Panc1 (cell line): ENCODE measurements at regions not wholly inside any gene's neighbourhood (a gene's known extent, or its start where the extent isn't known, plus 50 kb on each side); places are given as distances from the start of the nearest gene placed in this dataset.
A peak's percentile ranks its signal among the peaks of the same experiment; 100 is the strongest.

Experiments used
- ATAC-seq: fragments of 200-7000 bp; cut with Tn5 transposase; 2 replicates; pipeline ENCODE4 v1.9.1; 2020; ENCODE audit warnings: mild to moderate bottlenecking, moderate library complexity
- BruUV-seq: library from RNA; stranded (reverse); fragments of 400-500 nt; replicated peaks from 2 replicates; lab custom pipeline; 2021; lab: Mats Ljungman, UMichigan
- CTCF ChIA-PET: fragments of 300-600 bp; sonication (Branson Sonifier 250); formaldehyde crosslinking; loops from one replicate; lab custom pipeline; 2022; ENCODE audit warnings: antibody characterized with exemption; lab: Charles Lee
- POLR2A ChIA-PET: fragments of 300-600 bp; sonication (Branson Sonifier 250); formaldehyde crosslinking; loops from one replicate; lab custom pipeline; 2022; ENCODE audit warnings: antibody characterized with exemption; lab: Charles Lee
- DNase-seq: peaks from one replicate; pipeline ENCODE4 v3.0.0-alpha.2; 2010; ENCODE audit warnings: low read depth, low spot score
- H3K27ac ChIP-seq: 2 replicates; pipeline ENCODE4 v1.5.1; 2011; ENCODE audit warnings: mild to moderate bottlenecking, low read length, inconsistent platforms
- H3K27me3 ChIP-seq: fragments of 200-500 bp; sonication (Bioruptor generic); 2 replicates; pipeline ENCODE4 v1.6.0; 2014; ENCODE audit warnings: low read length, inconsistent platforms; ENCODE audit not compliant: control insufficient read depth, insufficient read depth
- H3K36me3 ChIP-seq: fragments of 200-500 bp; sonication (Bioruptor generic); 2 replicates; pipeline ENCODE4 v1.5.1; 2014; ENCODE audit warnings: inconsistent platforms, mild to moderate bottlenecking, low read length, moderate library complexity; ENCODE audit not compliant: control insufficient read depth, insufficient read depth
- H3K4me1 ChIP-seq: 2 replicates; pipeline ENCODE4 v1.5.1; 2011; ENCODE audit warnings: inconsistent platforms, mild to moderate bottlenecking, low read length, moderate library complexity; ENCODE audit not compliant: control insufficient read depth, insufficient read depth
- H3K4me3 ChIP-seq, 2 experiments: 2 replicates each; pipeline ENCODE4 v1.5.1; 2011 to 2012; ENCODE audit warnings: low read depth in 2 of 2, low read length in 2 of 2, mild to moderate bottlenecking in 2 of 2, inconsistent platforms in 1 of 2, moderate library complexity in 1 of 2
- H3K9me3 ChIP-seq: fragments of 200-500 bp; sonication (Bioruptor generic); 2 replicates; pipeline ENCODE4 v1.5.1; 2014; ENCODE audit warnings: low read depth, mild to moderate bottlenecking, inconsistent platforms, low read length, moderate library complexity; ENCODE audit not compliant: control insufficient read depth, insufficient read depth
- POLR2AphosphoS5 ChIP-seq: IDR thresholded peaks from 2 replicates; pipeline ENCODE4 v1.6.1; 2012; ENCODE audit warnings: mild to moderate bottlenecking, low read depth, low read length, moderate library complexity
- SIN3A ChIP-seq: IDR thresholded peaks from 2 replicates; pipeline ENCODE4 v1.6.1; 2012; ENCODE audit warnings: low read depth, mild to moderate bottlenecking, low read length, moderate library complexity, borderline replicate concordance; ENCODE audit not compliant: insufficient read depth
- TCF7L2 ChIP-seq: IDR thresholded peaks from 2 replicates; pipeline ENCODE4 v1.6.1; 2011; ENCODE audit warnings: mild to moderate bottlenecking, low read depth, low read length, inconsistent platforms
- in situ Hi-C: cut with HindIII; loops from 2 replicates; pipeline ENCODE4 v1.10.0; 2016; ENCODE audit warnings: low sequenced_read_pairs, low pct_unique_long_range_greater_than_20kb
- intact Hi-C: fragments of 100-400 bp; cut with micrococcal nuclease; formaldehyde crosslinking; loops from one replicate; pipeline ENCODE4 v1.10.0; 2022; ENCODE audit not compliant: unreplicated experiment
- TF ChIP-seq, protein P1 (sequence below), 2 experiments: IDR thresholded peaks; 2 replicates each; pipeline ENCODE4 v1.6.1; 2011 to 2012; ENCODE audit warnings: low read depth in 2 of 2, control low read depth in 1 of 2, low read length in 1 of 2, mild to moderate bottlenecking in 1 of 2, moderate library complexity in 1 of 2; ENCODE audit not compliant: insufficient read depth in 1 of 2
- TF ChIP-seq, protein P2 (sequence below): fragments of 450-650 bp; IDR thresholded peaks from 2 replicates; pipeline ENCODE4 v1.5.1; 2017; ENCODE audit warnings: mild to moderate bottlenecking

DNA sequence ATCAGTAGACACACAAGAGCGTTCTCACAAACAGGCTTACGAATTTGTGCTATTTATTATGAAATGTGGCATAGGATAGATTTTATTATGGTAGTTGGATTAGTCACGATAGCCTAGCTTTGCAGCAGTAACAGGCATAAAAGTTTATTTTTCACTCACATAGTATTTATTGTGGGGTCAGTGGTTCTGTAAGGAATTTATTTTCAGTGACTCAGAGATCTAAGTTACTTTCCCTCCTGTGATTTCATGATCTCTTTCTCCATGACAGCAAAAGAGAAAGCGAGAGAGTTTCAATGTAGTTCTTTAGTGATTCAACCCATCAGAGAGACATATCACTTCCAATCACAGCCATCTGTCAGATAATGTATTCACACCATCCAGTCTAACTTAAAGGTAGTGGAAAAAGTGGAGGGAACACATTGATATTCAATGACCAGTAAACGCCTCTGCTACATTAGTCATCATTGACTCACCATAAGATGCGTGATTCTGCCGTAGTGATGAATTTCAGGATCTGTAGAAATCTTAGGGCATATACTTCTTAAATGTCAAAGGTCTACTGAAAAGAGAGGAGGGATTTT lies 605.5 kb downstream of the HDGFL1 start:
- no peaks in the 10 kb centered on the region for H3K36me3 ChIP-seq
- TF ChIP-seq, protein P1, sequence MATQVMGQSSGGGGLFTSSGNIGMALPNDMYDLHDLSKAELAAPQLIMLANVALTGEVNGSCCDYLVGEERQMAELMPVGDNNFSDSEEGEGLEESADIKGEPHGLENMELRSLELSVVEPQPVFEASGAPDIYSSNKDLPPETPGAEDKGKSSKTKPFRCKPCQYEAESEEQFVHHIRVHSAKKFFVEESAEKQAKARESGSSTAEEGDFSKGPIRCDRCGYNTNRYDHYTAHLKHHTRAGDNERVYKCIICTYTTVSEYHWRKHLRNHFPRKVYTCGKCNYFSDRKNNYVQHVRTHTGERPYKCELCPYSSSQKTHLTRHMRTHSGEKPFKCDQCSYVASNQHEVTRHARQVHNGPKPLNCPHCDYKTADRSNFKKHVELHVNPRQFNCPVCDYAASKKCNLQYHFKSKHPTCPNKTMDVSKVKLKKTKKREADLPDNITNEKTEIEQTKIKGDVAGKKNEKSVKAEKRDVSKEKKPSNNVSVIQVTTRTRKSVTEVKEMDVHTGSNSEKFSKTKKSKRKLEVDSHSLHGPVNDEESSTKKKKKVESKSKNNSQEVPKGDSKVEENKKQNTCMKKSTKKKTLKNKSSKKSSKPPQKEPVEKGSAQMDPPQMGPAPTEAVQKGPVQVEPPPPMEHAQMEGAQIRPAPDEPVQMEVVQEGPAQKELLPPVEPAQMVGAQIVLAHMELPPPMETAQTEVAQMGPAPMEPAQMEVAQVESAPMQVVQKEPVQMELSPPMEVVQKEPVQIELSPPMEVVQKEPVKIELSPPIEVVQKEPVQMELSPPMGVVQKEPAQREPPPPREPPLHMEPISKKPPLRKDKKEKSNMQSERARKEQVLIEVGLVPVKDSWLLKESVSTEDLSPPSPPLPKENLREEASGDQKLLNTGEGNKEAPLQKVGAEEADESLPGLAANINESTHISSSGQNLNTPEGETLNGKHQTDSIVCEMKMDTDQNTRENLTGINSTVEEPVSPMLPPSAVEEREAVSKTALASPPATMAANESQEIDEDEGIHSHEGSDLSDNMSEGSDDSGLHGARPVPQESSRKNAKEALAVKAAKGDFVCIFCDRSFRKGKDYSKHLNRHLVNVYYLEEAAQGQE (IDR thresholded peaks at IDR 0.05; ENCODE audit: insufficient read depth in 1 of 2, low read depth in 2 of 2, low read length in 1 of 2) = no peak
- TF ChIP-seq TCF7L2 = no peak
- TF ChIP-seq, protein P2, sequence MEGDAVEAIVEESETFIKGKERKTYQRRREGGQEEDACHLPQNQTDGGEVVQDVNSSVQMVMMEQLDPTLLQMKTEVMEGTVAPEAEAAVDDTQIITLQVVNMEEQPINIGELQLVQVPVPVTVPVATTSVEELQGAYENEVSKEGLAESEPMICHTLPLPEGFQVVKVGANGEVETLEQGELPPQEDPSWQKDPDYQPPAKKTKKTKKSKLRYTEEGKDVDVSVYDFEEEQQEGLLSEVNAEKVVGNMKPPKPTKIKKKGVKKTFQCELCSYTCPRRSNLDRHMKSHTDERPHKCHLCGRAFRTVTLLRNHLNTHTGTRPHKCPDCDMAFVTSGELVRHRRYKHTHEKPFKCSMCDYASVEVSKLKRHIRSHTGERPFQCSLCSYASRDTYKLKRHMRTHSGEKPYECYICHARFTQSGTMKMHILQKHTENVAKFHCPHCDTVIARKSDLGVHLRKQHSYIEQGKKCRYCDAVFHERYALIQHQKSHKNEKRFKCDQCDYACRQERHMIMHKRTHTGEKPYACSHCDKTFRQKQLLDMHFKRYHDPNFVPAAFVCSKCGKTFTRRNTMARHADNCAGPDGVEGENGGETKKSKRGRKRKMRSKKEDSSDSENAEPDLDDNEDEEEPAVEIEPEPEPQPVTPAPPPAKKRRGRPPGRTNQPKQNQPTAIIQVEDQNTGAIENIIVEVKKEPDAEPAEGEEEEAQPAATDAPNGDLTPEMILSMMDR = no peak
- TF ChIP-seq SIN3A = no peak
- peak; percentile 58 for ATAC-seq
- H3K27me3 ChIP-seq = no peaks in the 10 kb centered on the region
- BruUV-seq = no TSS peak
- in situ Hi-C loops = no loop called here
- peaks cover 2% of the 10 kb centered on the region; the same call in 1 of the 2 replicates for H3K4me1 ChIP-seq
- H3K9me3 ChIP-seq = no peaks in the 10 kb centered on the region
- DNase-seq = peak; percentile 75
- POLR2A ChIA-PET = no interaction called here
- CTCF ChIA-PET = no interaction called here
- H3K4me3 ChIP-seq = no peak overlapping the region
- H3K27ac ChIP-seq = no peak overlapping the region
- intact Hi-C loops = no loop called here

DNA sequence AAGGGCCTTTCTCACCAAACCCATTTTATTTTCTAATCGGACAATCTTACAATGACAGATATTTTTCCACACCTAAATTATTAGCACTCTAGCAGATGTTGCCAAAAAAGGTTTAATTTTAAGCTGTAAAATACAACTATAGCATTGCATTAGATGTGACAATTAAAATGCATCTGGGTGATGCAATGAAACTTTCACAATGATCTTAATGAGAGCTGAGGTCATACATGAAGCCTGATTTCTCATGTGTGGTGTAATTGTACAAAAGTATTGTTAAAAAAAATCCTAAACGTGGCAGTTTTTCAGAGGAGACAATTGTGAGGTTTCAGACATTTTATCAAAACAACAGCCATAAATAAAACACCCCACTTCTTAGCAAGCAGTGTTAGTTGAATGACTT lies 606.0 kb downstream of the HDGFL1 start:
- BruUV-seq = no TSS peak
- POLR2A ChIA-PET = no interaction called here
- Histone ChIP-seq H3K9me3 (no peaks in the 10 kb centered on the region), H3K27ac (no peak overlapping the region), H3K4me1 (peaks cover 2% of the 10 kb centered on the region; the same call in 1 of the 2 replicates), H3K36me3 (no peaks in the 10 kb centered on the region), H3K4me3 (no peak overlapping the region), H3K27me3 (no peaks in the 10 kb centered on the region)
- CTCF ChIA-PET = no interaction called here
- DNase-seq (no peak), ATAC-seq (no peak)
- TF ChIP-seq, protein P2 = no peak
- TF ChIP-seq, protein P1 (IDR thresholded peaks at IDR 0.05; ENCODE audit: insufficient read depth in 1 of 2, low read depth in 2 of 2, low read length in 1 of 2) = no peak
- TF ChIP-seq TCF7L2 = no peak
- no peak for TF ChIP-seq POLR2AphosphoS5
- no peak for TF ChIP-seq SIN3A
- in situ Hi-C loops (no loop called here), intact Hi-C loops (no loop called here)
